ENCODE measurements at regions not wholly inside any gene's neighbourhood (a gene's known extent, or its start where the extent isn't known, plus 50 kb on each side); places are given as distances from the start of the nearest gene placed in this dataset.

- POLR2A ChIA-PET = no interaction called here
- Histone ChIP-seq H3K4me1 (ENCODE audit: control insufficient read depth, insufficient read depth, low read length) (no peaks in the 10 kb centered on the region), H3K79me2 (ENCODE audit: control insufficient read depth, insufficient read depth, low read length) (no peaks in the 10 kb centered on the region), H4K20me1 (ENCODE audit: control insufficient read depth, insufficient read depth) (no peaks in the 10 kb centered on the region), H3K9ac (ENCODE audit: control insufficient read depth, insufficient read depth, low read length) (no peak overlapping the region), H3K27ac (ENCODE audit: control insufficient read depth, insufficient read depth) (no peak overlapping the region), H3K4me2 (ENCODE audit: control insufficient read depth, insufficient read depth) (no peak overlapping the region), H2AFZ (ENCODE audit: control insufficient read depth, low read depth, low read length) (no peak overlapping the region), H3K9me3 (replicated peaks; ENCODE audit: control insufficient read depth, insufficient read depth, low read length) (no peaks in the 10 kb centered on the region), H3K27me3 (replicated peaks in 1 of 2; ENCODE audit: control insufficient read depth in 2 of 2, insufficient read depth in 2 of 2, low read length in 1 of 2) (no peaks in the 10 kb centered on the region), H3K36me3 (ENCODE audit: control insufficient read depth in 2 of 2, insufficient read depth in 2 of 2, low read length in 1 of 2) (no peaks in the 10 kb centered on the region), H3K4me3 (no peak overlapping the region)
- ATAC-seq (no peak), FAIRE-seq (no peak), DNase-seq (ENCODE audit: low read depth, low spot score) (no peak)
- no peak for TF ChIP-seq MLLT1 (IDR thresholded peaks at IDR 0.05)
- TF ChIP-seq BMI1 (IDR thresholded peaks at IDR 0.05; ENCODE audit: borderline replicate concordance) = no peak
- RAD21 ChIA-PET (ENCODE audit: unreplicated experiment) = no interaction called here
- SMC1A ChIA-PET (ENCODE audit: uncharacterized antibody, unreplicated experiment) = no interaction called here
- intact Hi-C loops (cut with micrococcal nuclease; ENCODE audit: unreplicated experiment) (no loop called here), in situ Hi-C loops (cut with MboI) (no loop called here)
- 34% methylated on average over 4 of the region's 4 CpGs for WGBS (ENCODE audit: insufficient coverage, insufficient replicate concordance, low lambda C conversion rate, missing lambda C conversion rate)
- CTCF ChIA-PET = no interaction called here
- no TSS peak for BruUV-seq (replicated peaks)
These were observed 311.2 kb upstream of the GNAI1 start for GRCh38 chr7:79823246-79823951.

GRCh38 chr7:79822620-79823240 is 311.9 kb upstream of the GNAI1 start:
- SMC1A ChIA-PET (ENCODE audit: uncharacterized antibody, unreplicated experiment) = no interaction called here
- H3K9ac ChIP-seq (ENCODE audit: control insufficient read depth, insufficient read depth, low read length) = no peak overlapping the region
- FAIRE-seq (no peak), DNase-seq (ENCODE audit: low read depth, low spot score) (no peak), ATAC-seq (no peak)
- no peaks in the 10 kb centered on the region for H4K20me1 ChIP-seq (ENCODE audit: control insufficient read depth, insufficient read depth)
- H3K27ac ChIP-seq (ENCODE audit: control insufficient read depth, insufficient read depth) = no peak overlapping the region
- no peaks in the 10 kb centered on the region for H3K4me1 ChIP-seq (ENCODE audit: control insufficient read depth, insufficient read depth, low read length)
- H3K9me3 ChIP-seq (replicated peaks; ENCODE audit: control insufficient read depth, insufficient read depth, low read length) = no peaks in the 10 kb centered on the region
- in situ Hi-C loops (cut with MboI) = no loop called here
- no peak overlapping the region for H3K4me3 ChIP-seq
- CTCF ChIA-PET = no interaction called here
- H3K27me3 ChIP-seq (replicated peaks in 1 of 2; ENCODE audit: control insufficient read depth in 2 of 2, insufficient read depth in 2 of 2, low read length in 1 of 2) = no peaks in the 10 kb centered on the region
- RAD21 ChIA-PET (ENCODE audit: unreplicated experiment) = no interaction called here
- intact Hi-C loops (cut with micrococcal nuclease; ENCODE audit: unreplicated experiment) = no loop called here
- no peak overlapping the region for H2AFZ ChIP-seq (ENCODE audit: control insufficient read depth, low read depth, low read length)
- 0% methylated on average over 2 of the region's 2 CpGs for WGBS (ENCODE audit: insufficient coverage, insufficient replicate concordance, low lambda C conversion rate, missing lambda C conversion rate)
- POLR2A ChIA-PET = no interaction called here
- no TSS peak for BruUV-seq (replicated peaks)
- no peaks in the 10 kb centered on the region for H3K79me2 ChIP-seq (ENCODE audit: control insufficient read depth, insufficient read depth, low read length)
- no peaks in the 10 kb centered on the region for H3K36me3 ChIP-seq (ENCODE audit: control insufficient read depth in 2 of 2, insufficient read depth in 2 of 2, low read length in 1 of 2)
- no peak overlapping the region for H3K4me2 ChIP-seq (ENCODE audit: control insufficient read depth, insufficient read depth)
- no peak for TF ChIP-seq HSF1 (IDR thresholded peaks at IDR 0.05; ENCODE audit: low read depth, low read length)
- TF ChIP-seq PAX5 (IDR thresholded peaks at IDR 0.05; ENCODE audit: borderline replicate concordance, low read depth, low read length) = no peak
- TF ChIP-seq IRF4 (IDR thresholded peaks at IDR 0.05; ENCODE audit: low read depth, low read length) = no peak
- TF ChIP-seq KLF5 (IDR thresholded peaks at IDR 0.05; ENCODE audit: partially characterized antibody) = no peak
- no peak for TF ChIP-seq RELB (IDR thresholded peaks at IDR 0.05; ENCODE audit: low read depth)
- TF ChIP-seq ZBTB4 (CRISPR knock-in tag; IDR thresholded peaks at IDR 0.05) = no peak
- TF ChIP-seq RBBP5 (conservative IDR thresholded peaks at IDR 0.05) = no peak
